Neutrophil (primary cell): ENCODE measurements at regions not wholly inside any gene's neighbourhood (a gene's known extent, or its start where the extent isn't known, plus 50 kb on each side); places are given as distances from the start of the nearest gene placed in this dataset.

Source experiments
- H3K27ac ChIP-seq: fragments of 200-600 bp; sonication (generic); 2 replicates; pipeline ENCODE4 v1.5.1; 2016; ENCODE audit warnings: mild to moderate bottlenecking, moderate library complexity
- H3K27me3 ChIP-seq: fragments of 200-600 bp; sonication (generic); 2 replicates; pipeline ENCODE4 v1.6.0; 2016; ENCODE audit warnings: mild to moderate bottlenecking
- H3K36me3 ChIP-seq: fragments of 200-600 bp; sonication (generic); 2 replicates; pipeline ENCODE4 v1.5.1; 2017
- H3K4me1 ChIP-seq, 2 experiments: fragments of 200-600 bp in 1 of 2; sonication (generic) in 1 of 2; 1 replicate in 1 of 2; 2 replicates in 1 of 2; pipeline versions ENCODE4 v1.5.1 to v1.6.1; 2013 to 2016; ENCODE audit warnings: low read depth in 1 of 2, low read length in 1 of 2, mild to moderate bottlenecking in 1 of 2, moderate library complexity in 1 of 2; ENCODE audit not compliant: control insufficient read depth in 1 of 2, insufficient read depth in 1 of 2
- H3K4me3 ChIP-seq, 2 experiments: fragments of 200-600 bp in 1 of 2; sonication (generic) in 1 of 2; 1 replicate in 1 of 2; 2 replicates in 1 of 2; pipeline ENCODE4 v1.5.1; 2013 to 2016; ENCODE audit warnings: low read depth in 1 of 2, low read length in 1 of 2, mild to moderate bottlenecking in 1 of 2, moderate library complexity in 1 of 2
- H3K9me3 ChIP-seq: fragments of 200-600 bp; sonication (generic); 2 replicates; pipeline ENCODE4 v1.5.1; 2016
- CTCF ChIP-seq: fragments of 200-600 bp; sonication (generic); IDR thresholded peaks from 2 replicates; pipeline ENCODE4 v1.5.1; 2016; ENCODE audit warnings: antibody characterized with exemption

- Histone ChIP-seq H3K4me3 (no peak overlapping the region), H3K9me3 (no peaks in the 10 kb centered on the region), H3K36me3 (no peaks in the 10 kb centered on the region), H3K27ac (no peak overlapping the region), H3K27me3 (no peaks in the 10 kb centered on the region), H3K4me1 (peaks cover 23 to 24% of the 10 kb centered on the region in 2 experiments)
- TF ChIP-seq CTCF = no peak
Measured at GRCh38 chr1:25096307-25097150, 135.8 kb downstream of the SYF2 start.

GRCh38 chr1:25095635-25096200 is 136.6 kb downstream of the SYF2 start:
- Histone ChIP-seq H3K4me3 (no peak overlapping the region), H3K36me3 (no peaks in the 10 kb centered on the region), H3K9me3 (no peaks in the 10 kb centered on the region), H3K27me3 (no peaks in the 10 kb centered on the region), H3K4me1 (peaks cover 15 to 16% of the 10 kb centered on the region in 2 experiments), H3K27ac (no peak overlapping the region)
- no peak for TF ChIP-seq CTCF

- H3K36me3 ChIP-seq = no peaks in the 10 kb centered on the region
- no peaks in the 10 kb centered on the region for H3K27me3 ChIP-seq
- no peaks in the 10 kb centered on the region for H3K9me3 ChIP-seq
- no peak overlapping the region for H3K4me3 ChIP-seq
- no peak for TF ChIP-seq CTCF
- H3K4me1 ChIP-seq = peaks cover 12% of the 10 kb centered on the region in 2 experiments
- no peak overlapping the region for H3K27ac ChIP-seq
Measured at GRCh38 chr1:25094995-25095394, 137.3 kb downstream of the SYF2 start.

GRCh38 chr1:25094229-25094628 is 138.1 kb downstream of the SYF2 start:
- Histone ChIP-seq H3K27ac (no peak overlapping the region), H3K4me3 (no peak overlapping the region), H3K27me3 (no peaks in the 10 kb centered on the region), H3K36me3 (no peaks in the 10 kb centered on the region), H3K4me1 (peaks cover 6% of the 10 kb centered on the region in 2 experiments), H3K9me3 (no peaks in the 10 kb centered on the region)
- no peak for TF ChIP-seq CTCF

GRCh38 chr1:25091658-25092057 is 140.6 kb downstream of the SYF2 start:
- no peaks in the 10 kb centered on the region for H3K9me3 ChIP-seq

More at GRCh38 chr1:25091658-25092057, 140.6 kb downstream of the SYF2 start:
- no peaks in the 10 kb centered on the region for H3K27me3 ChIP-seq
- H3K27ac ChIP-seq = no peak overlapping the region
- H3K4me3 ChIP-seq = no peak overlapping the region
- no peak for TF ChIP-seq CTCF
- H3K4me1 ChIP-seq = no peaks in the 10 kb centered on the region
- H3K36me3 ChIP-seq = no peaks in the 10 kb centered on the region
